ENCODE measurements at regions not wholly inside any gene's neighbourhood (a gene's known extent, or its start where the extent isn't known, plus 50 kb on each side); places are given as distances from the start of the nearest gene placed in this dataset.

- POLR2A ChIA-PET (ENCODE audit: low non-redundant PET): no interaction called here
- CTCF ChIA-PET: no interaction called here
- TF ChIP-seq CTCF (conservative IDR thresholded peaks at IDR 0.05; ENCODE audit: low read depth): no peak
- no peak for DNase-seq (ENCODE audit: low spot score)
- H3K27ac ChIP-seq: no peak overlapping the region
These were observed 473.8 kb upstream of the PTCHD4 start for GRCh38 chr6:48584846-48585245.

- POLR2A ChIA-PET (ENCODE audit: low non-redundant PET): no interaction called here
- no peak for TF ChIP-seq CTCF (conservative IDR thresholded peaks at IDR 0.05; ENCODE audit: low read depth)
- H3K27ac ChIP-seq: no peak overlapping the region
- DNase-seq (ENCODE audit: low spot score): no peak
- CTCF ChIA-PET: interaction anchor here (0.6 kb wide), 1 partner anchor 42 kb away, joined by 3 read pairs; no protein-coding TSS in a partner anchor
These were observed 459.7 kb upstream of the PTCHD4 start for GRCh38 chr6:48570656-48571055.

DNA sequence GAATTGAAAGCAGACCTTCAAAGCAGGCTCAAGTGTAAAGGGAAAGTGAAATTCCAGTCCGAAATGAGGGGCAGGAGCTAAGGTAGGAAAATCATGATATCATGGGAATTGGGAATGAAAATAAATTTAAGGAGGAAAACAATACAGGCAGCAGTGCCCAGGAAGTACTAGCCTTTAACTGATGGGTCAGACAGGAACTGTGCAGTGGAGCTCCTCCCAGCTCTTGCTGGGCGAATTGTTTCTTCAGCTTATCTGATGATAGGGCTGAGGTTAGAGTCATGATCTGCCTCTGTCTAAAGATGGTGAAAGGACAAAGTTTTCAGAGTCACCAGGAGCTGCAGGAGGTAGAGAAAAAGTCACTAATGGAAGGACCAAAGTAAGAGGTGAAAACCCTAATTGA, 457.9 kb upstream of the PTCHD4 start:
- no peak for DNase-seq (ENCODE audit: low spot score)
- ChIA-PET CTCF (no interaction called here), POLR2A (ENCODE audit: low non-redundant PET) (no interaction called here)
- no peak for TF ChIP-seq CTCF (conservative IDR thresholded peaks at IDR 0.05; ENCODE audit: low read depth)
- no peak overlapping the region for H3K27ac ChIP-seq

GRCh38 chr6:48567016-48567415, 456.0 kb upstream of the PTCHD4 start:
- POLR2A ChIA-PET (ENCODE audit: low non-redundant PET): no interaction called here
- TF ChIP-seq CTCF (conservative IDR thresholded peaks at IDR 0.05; ENCODE audit: low read depth): no peak
- DNase-seq (ENCODE audit: low spot score): peak; percentile 56
- CTCF ChIA-PET: no interaction called here
- H3K27ac ChIP-seq: no peak overlapping the region

DNA sequence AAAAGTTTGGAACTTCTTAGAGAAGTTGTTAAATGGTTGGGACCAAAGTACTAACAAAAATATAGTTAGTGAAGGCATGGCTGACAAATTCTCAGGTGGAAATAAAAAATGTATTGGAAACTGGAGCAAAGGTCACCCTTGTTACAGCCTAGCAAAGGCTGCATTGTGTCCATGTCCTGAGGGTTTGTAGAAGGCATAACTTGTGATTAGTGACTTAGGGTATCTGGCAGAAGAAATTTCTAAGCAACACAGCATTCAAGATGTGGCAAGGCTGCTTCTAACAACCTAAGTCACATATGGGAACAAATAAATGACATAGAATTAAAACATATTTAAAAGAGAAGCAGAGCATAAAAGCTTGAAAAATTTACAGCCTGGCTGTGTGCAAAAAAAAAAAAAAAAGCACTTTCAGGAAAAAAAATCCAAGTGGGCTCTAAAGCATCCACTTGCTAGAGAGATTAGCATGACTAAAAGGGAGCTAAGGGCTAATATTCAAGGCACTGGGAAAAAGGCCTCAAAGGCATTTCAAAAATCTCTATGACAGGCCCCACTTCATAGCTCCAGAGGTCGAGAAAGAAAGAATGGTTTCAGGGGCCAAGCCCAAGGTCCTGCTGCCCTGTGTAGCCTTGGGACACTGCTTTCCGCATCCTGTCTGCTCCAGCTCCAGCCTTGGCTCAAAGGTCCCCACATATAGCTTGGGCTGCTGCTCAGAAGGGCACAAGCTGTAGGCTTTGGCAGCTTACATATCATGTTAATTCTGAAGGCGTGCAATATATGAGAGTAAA, 453.2 kb upstream of the PTCHD4 start:
- no peak for TF ChIP-seq CTCF (conservative IDR thresholded peaks at IDR 0.05; ENCODE audit: low read depth)

DNA sequence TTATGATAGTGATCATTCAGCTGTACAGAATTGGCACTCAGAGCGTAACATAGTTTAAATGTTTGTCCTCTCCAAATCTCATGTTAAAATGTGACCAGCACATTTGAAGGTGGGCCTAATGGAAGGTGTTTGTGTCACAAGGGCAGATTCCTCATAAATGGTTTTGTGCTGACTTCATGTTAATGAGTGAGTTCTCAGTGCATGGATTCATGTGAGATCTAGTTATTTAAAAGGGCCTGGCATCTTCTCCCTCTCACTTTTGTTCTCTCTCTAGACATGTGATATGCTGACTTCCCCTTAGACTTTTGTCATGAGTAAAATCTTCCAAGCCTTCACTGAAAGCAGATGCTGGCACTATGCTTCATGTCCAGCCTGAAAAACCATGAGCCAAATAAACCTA, 452.4 kb upstream of the PTCHD4 start:
- no peak overlapping the region for H3K27ac ChIP-seq
- CTCF ChIA-PET: no interaction called here
- TF ChIP-seq CTCF (conservative IDR thresholded peaks at IDR 0.05; ENCODE audit: low read depth): no peak
- no peak for DNase-seq (ENCODE audit: low spot score)
- POLR2A ChIA-PET (ENCODE audit: low non-redundant PET): no interaction called here

More for the DNA sequence above, 453.2 kb upstream of the PTCHD4 start:
- DNase-seq (ENCODE audit: low spot score): no peak
- H3K27ac ChIP-seq: no peak overlapping the region
- POLR2A ChIA-PET (ENCODE audit: low non-redundant PET): no interaction called here
- CTCF ChIA-PET: interaction anchor here (0.5 to 0.6 kb wide), 3 partner anchors 417 to 865 kb away, joined by 3 to 7 read pairs (median 3); no protein-coding TSS in a partner anchor

All from RWPE1 (cell line).